NCI-H2196 treated with DMSO at 0.1 percent for 48 hours (cell line): ENCODE measurements at regions not wholly inside any gene's neighbourhood (a gene's known extent, or its start where the extent isn't known, plus 50 kb on each side); places are given as distances from the start of the nearest gene placed in this dataset.

Experiments
- DNase-seq: peaks from one replicate; lab custom pipeline; 2025; ENCODE audit not compliant: unreplicated experiment; lab: John Stamatoyannopoulos, UW

GRCh38 chr2:235390816-235391194, 103.0 kb upstream of the AGAP1 start:
- DNase-seq = no peak

- no peak for DNase-seq
These were observed 101.8 kb upstream of the AGAP1 start for GRCh38 chr2:235391921-235392615.

- DNase-seq = no peak
These were observed 99.5 kb upstream of the AGAP1 start for GRCh38 chr2:235394278-235394828.

DNA sequence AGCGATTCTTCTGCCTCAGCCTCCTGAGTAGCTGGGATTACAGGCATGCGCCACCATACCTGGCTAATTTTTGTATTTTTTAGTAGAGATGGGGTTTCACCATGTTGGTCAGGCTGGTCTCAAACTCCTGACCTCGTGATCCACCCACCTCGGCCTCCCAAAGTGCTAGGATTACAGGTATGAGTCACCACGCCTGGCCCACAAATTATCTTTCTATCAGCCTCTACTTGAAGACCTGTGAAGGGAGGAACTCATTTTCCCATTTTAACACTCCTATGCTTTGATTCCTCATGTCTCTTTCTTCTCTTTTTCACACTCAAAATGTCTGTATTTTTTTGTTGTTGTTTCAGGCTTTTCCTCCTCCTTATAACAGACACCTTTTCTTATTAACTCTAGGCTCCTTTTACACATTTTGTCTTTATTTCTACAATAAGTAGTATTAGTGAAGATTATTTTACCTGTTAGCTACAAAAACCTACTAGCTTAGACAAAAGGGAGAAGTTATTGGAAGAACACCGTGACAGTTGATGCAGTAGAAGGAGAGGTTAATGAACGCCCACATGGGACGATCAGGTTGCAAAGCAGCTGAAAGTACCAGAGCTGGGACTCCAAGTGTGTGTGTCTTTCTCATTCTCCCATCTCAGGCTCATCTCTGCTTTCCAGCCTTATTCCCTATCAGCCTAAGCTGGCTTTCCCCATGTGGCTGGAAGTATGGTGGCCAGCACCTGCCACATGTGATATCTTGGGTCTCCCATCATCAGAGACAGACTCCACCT, 97.6 kb upstream of the AGAP1 start:
- DNase-seq = no peak

GRCh38 chr2:235398321-235398720, 95.5 kb upstream of the AGAP1 start:
- no peak for DNase-seq

DNA sequence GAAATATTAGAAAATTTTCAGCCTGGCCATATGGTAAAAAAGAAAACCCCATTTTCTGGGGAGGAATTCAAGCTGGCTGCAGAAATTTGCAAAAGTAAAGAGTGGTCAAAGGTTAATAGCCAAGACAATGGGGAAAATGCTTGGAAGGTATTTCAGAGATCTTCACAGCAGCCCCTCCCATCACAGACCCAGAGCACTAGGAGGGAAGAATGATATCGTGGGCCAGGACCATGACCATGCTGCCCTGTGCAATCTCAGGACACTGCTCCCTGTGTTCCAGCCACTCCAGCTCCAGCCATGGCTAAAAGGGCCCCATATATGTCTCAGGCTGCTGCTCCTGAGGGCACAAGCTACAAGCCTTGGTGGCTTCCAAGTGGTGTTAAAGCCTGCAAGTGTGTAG, 93.9 kb upstream of the AGAP1 start:
- no peak for DNase-seq

- DNase-seq = no peak
These were observed 91.4 kb upstream of the AGAP1 start for GRCh38 chr2:235402422-235402821.

GRCh38 chr2:235405612-235406361, 88.1 kb upstream of the AGAP1 start:
- no peak for DNase-seq

DNA sequence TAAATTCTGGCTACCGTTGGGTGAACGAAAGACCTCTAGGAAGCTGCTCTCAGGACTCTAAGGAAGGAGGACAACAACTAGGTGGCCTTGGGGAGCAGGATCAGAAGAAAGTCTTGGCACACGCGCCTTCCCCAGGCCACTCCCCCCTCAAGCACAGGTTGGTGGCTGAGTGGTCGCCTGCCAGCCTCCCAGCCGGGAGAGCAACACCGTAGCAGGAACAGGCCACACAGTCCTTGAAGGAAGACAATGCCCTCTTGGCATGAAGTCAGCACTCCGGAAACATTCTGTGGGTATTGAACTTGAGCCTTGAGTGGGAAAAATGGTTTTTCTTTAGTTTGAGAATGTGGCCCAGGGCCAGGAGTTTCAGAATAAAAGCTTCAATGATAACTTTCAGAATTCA, 87.4 kb upstream of the AGAP1 start:
- peak; percentile 62 for DNase-seq

GRCh38 chr2:235411905-235412485, 81.8 kb upstream of the AGAP1 start:
- DNase-seq = no peak

DNA sequence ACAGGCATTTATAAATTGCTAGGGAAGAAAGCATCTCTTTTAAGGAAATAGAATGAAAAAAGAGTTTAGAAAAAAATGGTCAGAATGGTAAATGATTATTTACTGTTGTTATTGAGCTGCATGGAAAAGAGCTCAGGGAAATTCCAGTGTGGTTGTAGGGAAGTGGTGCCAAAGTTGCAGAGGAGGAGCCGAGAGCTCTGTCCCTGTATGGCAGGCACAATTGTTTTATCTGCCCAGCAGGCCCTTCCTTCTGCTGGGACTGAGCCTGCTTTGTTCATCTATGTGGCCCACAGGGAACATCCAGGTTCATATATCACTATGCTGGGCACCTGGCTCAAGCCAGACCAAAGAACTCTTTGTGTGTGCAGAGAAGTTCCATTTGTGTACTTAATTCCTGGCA, 80.8 kb upstream of the AGAP1 start:
- DNase-seq = no peak

DNA sequence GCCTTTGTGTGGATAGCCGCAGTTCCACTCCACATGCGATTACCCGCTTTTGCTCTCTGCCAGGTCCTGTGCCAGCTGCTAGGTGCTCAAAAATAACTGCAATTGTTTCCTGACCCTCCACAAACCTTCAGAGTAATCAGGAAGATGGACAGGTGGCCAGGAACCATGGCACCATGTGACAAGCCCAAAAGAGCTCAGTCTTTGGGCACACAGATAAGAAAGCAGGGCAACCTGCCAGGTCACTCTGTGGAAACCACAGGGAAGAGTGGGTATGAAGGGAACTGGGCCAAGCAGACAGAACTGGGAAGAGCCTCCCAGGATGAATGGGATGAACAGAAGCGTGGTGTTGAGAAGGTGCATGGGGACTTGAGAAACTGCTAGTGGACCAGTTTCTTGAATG, 79.4 kb upstream of the AGAP1 start:
- peak; percentile 83 for DNase-seq

GRCh38 chr2:235416858-235417499, 76.9 kb upstream of the AGAP1 start:
- DNase-seq = peak; percentile 29

GRCh38 chr2:235418918-235419317, 74.9 kb upstream of the AGAP1 start:
- DNase-seq = no peak

DNA sequence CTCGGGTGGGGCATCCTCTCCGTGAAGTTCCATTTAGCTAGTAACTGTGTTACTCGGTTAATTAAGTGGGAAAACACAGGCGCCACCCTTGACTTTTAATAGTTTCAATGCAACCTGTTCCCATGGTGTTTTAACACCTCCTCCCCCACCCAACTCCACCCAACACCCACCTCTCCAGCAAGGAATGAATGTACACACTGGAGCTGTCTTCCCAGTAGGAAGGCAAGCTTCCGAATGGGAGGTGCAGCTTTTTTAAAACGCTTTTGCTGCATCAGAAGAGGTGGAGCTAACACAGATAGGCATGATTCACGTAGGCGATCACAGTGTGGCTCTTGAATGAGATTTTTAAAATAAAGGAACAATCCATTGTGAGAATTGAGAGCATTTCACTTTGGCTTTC, 73.8 kb upstream of the AGAP1 start:
- DNase-seq = no peak

DNA sequence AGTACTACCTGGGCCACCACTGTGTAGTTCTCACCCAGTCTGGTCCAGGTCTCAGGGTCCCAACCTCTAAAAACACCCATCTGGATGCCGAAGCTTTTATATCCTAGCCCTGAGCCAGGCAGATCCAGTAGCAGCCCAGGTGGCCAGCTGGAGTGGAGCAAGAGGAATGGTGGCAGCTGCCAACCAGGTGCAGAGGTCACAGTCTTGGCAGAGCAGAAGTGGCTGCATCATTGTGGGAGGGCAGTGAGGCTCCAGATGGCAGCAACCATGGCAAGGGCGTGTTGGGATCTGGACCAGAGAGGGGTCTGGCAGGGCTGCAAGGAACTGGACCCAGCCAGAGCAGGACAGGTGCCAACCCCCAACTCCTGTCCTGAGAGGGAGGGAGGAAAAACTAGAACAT, 72.2 kb upstream of the AGAP1 start:
- DNase-seq = peak; percentile 77

- DNase-seq = no peak
These were observed 63.3 kb upstream of the AGAP1 start for GRCh38 chr2:235430366-235431083.

- no peak for DNase-seq
These were observed 60.9 kb upstream of the AGAP1 start for GRCh38 chr2:235432741-235433520.

DNA sequence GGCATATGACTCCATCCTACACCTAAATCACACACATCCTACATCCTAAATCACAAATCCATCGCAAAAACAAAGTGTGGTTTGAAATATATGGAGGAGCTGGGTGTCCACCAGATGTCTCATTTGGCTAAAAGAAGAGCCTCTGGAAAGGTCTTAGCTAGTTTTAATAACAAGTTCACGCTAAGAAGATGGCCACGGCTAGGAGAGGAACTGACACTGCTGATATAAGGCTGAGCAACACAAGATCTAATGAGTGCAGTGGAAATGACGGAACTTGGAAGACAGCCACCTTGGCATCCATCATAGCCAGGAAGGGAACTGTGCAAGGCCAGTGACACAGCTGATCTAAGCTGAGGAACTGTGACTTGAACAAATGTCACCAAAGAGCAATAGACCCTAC, 60.0 kb upstream of the AGAP1 start:
- DNase-seq = no peak
